Smooth muscle cell (in vitro differentiated cells): ENCODE measurements at regions not wholly inside any gene's neighbourhood (a gene's known extent, or its start where the extent isn't known, plus 50 kb on each side); places are given as distances from the start of the nearest gene placed in this dataset.
"Not testable (repeated sequence)": the region's sequence is repeated elsewhere in the genome, so short reads cannot be mapped to it uniquely, and the experiment has no call there.

Experiments
- DNase-seq: peaks from one replicate; lab custom pipeline; 2025; ENCODE audit not compliant: unreplicated experiment; lab: John Stamatoyannopoulos, UW
- H2AFZ ChIP-seq: fragments of 200-600 bp; sonication (generic); 2 replicates; pipeline ENCODE4 v1.6.0; 2016; ENCODE audit warnings: antibody characterized with exemption, low read depth, mild to moderate bottlenecking
- H3F3A ChIP-seq: fragments of 200-600 bp; sonication (generic); 2 replicates; pipeline ENCODE4 v1.6.0; 2017; ENCODE audit warnings: antibody characterized with exemption, low read depth
- H3K27ac ChIP-seq: fragments of 200-600 bp; sonication (generic); 2 replicates; pipeline ENCODE4 v1.5.1; 2016; ENCODE audit warnings: low read depth, mild to moderate bottlenecking
- H3K27me3 ChIP-seq: fragments of 200-600 bp; sonication (generic); 2 replicates; pipeline ENCODE4 v1.6.1; 2016; ENCODE audit warnings: low read depth, mild to moderate bottlenecking
- H3K36me3 ChIP-seq: fragments of 200-600 bp; sonication (generic); 2 replicates; pipeline ENCODE4 v1.5.1; 2016; ENCODE audit warnings: low read depth
- H3K4me1 ChIP-seq: fragments of 200-600 bp; sonication (generic); 2 replicates; pipeline ENCODE4 v1.5.1; 2016; ENCODE audit warnings: low read depth
- H3K4me2 ChIP-seq: fragments of 200-600 bp; sonication (generic); 2 replicates; pipeline ENCODE4 v1.6.0; 2016; ENCODE audit warnings: mild to moderate bottlenecking
- H3K4me3 ChIP-seq: fragments of 200-600 bp; sonication (generic); 2 replicates; pipeline ENCODE4 v1.5.1; 2016; ENCODE audit warnings: mild to moderate bottlenecking
- H3K79me2 ChIP-seq: fragments of 200-600 bp; sonication (generic); 2 replicates; pipeline ENCODE4 v1.6.0; 2016; ENCODE audit warnings: low read depth, mild to moderate bottlenecking
- H3K9ac ChIP-seq: fragments of 200-600 bp; sonication (generic); 2 replicates; pipeline ENCODE4 v1.6.0; 2016; ENCODE audit warnings: low read depth
- H3K9me3 ChIP-seq: fragments of 200-600 bp; sonication (generic); replicated peaks from 2 replicates; pipeline ENCODE4 v1.5.1; 2016; ENCODE audit warnings: low read depth
- H4K20me1 ChIP-seq: fragments of 200-600 bp; sonication (generic); 2 replicates; pipeline ENCODE4 v1.6.0; 2016; ENCODE audit warnings: low read depth
- CTCF ChIP-seq: fragments of 200-600 bp; sonication (generic); IDR thresholded peaks from 2 replicates; pipeline ENCODE4 v1.5.1; 2017; ENCODE audit warnings: borderline replicate concordance, mild to moderate bottlenecking, antibody characterized with exemption; ENCODE audit not compliant: insufficient read depth, poor library complexity, severe bottlenecking
- WGBS: methylation state at CpG from one replicate; pipeline ENCODE4 v1.1.7; 2016; ENCODE audit warnings: low lambda C conversion rate; 5-methylcytosine and 5-hydroxymethylcytosine counted together

GRCh38 chr3:70703305-70704102, 391.1 kb upstream of the MDFIC2 start:
- DNase-seq: no peak
- H3K36me3 ChIP-seq: no peaks in the 10 kb centered on the region
- H3K27ac ChIP-seq: no peak overlapping the region
- 65% methylated on average over 16 of the region's 16 CpGs for WGBS
- no peaks in the 10 kb centered on the region for H4K20me1 ChIP-seq
- no peak overlapping the region for H3K4me3 ChIP-seq
- no peak overlapping the region for H3K4me2 ChIP-seq
- no peaks in the 10 kb centered on the region for H3K9me3 ChIP-seq
- H3K4me1 ChIP-seq: no peaks in the 10 kb centered on the region
- TF ChIP-seq CTCF: no peak
- H3K79me2 ChIP-seq: no peaks in the 10 kb centered on the region
- H3F3A ChIP-seq: no peaks in the 10 kb centered on the region
- no peak overlapping the region for H3K9ac ChIP-seq
- no peaks in the 10 kb centered on the region for H3K27me3 ChIP-seq
- H2AFZ ChIP-seq: no peak overlapping the region

GRCh38 chr3:70702132-70702531, 389.7 kb upstream of the MDFIC2 start:
- no peak for DNase-seq
- 79% methylated on average over 2 of the region's 2 CpGs for WGBS
- TF ChIP-seq CTCF: no peak

GRCh38 chr3:70684701-70685100, 372.3 kb upstream of the MDFIC2 start:
- H3K4me1 ChIP-seq: no peaks in the 10 kb centered on the region
- no peak overlapping the region for H3K4me3 ChIP-seq
- H3K27ac ChIP-seq: no peak overlapping the region
- DNase-seq: no peak
- H3F3A ChIP-seq: no peaks in the 10 kb centered on the region
- H4K20me1 ChIP-seq: no peaks in the 10 kb centered on the region
- H3K4me2 ChIP-seq: no peak overlapping the region
- H3K9ac ChIP-seq: no peak overlapping the region
- no peaks in the 10 kb centered on the region for H3K36me3 ChIP-seq
- no peak overlapping the region for H2AFZ ChIP-seq
- no peaks in the 10 kb centered on the region for H3K9me3 ChIP-seq
- H3K27me3 ChIP-seq: no peaks in the 10 kb centered on the region
- 86% methylated on average over 1 of the region's 1 CpG for WGBS
- H3K79me2 ChIP-seq: no peaks in the 10 kb centered on the region
- no peak for TF ChIP-seq CTCF

More at GRCh38 chr3:70702132-70702531, 389.7 kb upstream of the MDFIC2 start:
- Histone ChIP-seq H3F3A (no peaks in the 10 kb centered on the region), H3K4me1 (no peaks in the 10 kb centered on the region), H3K27ac (no peak overlapping the region), H3K4me2 (no peak overlapping the region), H4K20me1 (no peaks in the 10 kb centered on the region), H3K36me3 (no peaks in the 10 kb centered on the region), H3K9ac (no peak overlapping the region), H2AFZ (no peak overlapping the region), H3K9me3 (no peaks in the 10 kb centered on the region), H3K27me3 (no peaks in the 10 kb centered on the region), H3K79me2 (no peaks in the 10 kb centered on the region), H3K4me3 (no peak overlapping the region)

GRCh38 chr3:70675810-70676209, 363.4 kb upstream of the MDFIC2 start:
- H3K79me2 ChIP-seq, H3F3A ChIP-seq, H3K36me3 ChIP-seq, H3K27me3 ChIP-seq, H3K4me3 ChIP-seq, H2AFZ ChIP-seq, H3K4me2 ChIP-seq, H4K20me1 ChIP-seq, H3K27ac ChIP-seq, DNase-seq, H3K4me1 ChIP-seq, H3K9me3 ChIP-seq, H3K9ac ChIP-seq: not testable (repeated sequence)
- WGBS: 91% methylated on average over 3 of the region's 3 CpGs
